Parathyroid adenoma (tissue), 2 donors: ENCODE measurements at regions not wholly inside any gene's neighbourhood (a gene's known extent, or its start where the extent isn't known, plus 50 kb on each side); places are given as distances from the start of the nearest gene placed in this dataset.
"Not testable (repeated sequence)": the region's sequence is repeated elsewhere in the genome, so short reads cannot be mapped to it uniquely, and the experiment has no call there.

Source experiments
- H2AFZ ChIP-seq: fragments of 300-600 bp; sonication (generic); one replicate; pipeline ENCODE4 v1.7.0; 2017; ENCODE audit warnings: antibody characterized with exemption, mild to moderate bottlenecking
- H3K27ac ChIP-seq: fragments of 300-600 bp; sonication (generic); one replicate; pipeline ENCODE4 v1.7.0; 2017
- H3K27me3 ChIP-seq: fragments of 300-600 bp; sonication (generic); one replicate; pipeline ENCODE4 v1.7.0; 2017; ENCODE audit warnings: low read length; ENCODE audit not compliant: control insufficient read depth, insufficient read depth
- H3K36me3 ChIP-seq: fragments of 300-600 bp; sonication (generic); one replicate; pipeline ENCODE4 v1.7.0; 2017; ENCODE audit warnings: low read length; ENCODE audit not compliant: control insufficient read depth, insufficient read depth
- H3K4me1 ChIP-seq: fragments of 300-600 bp; sonication (generic); one replicate; pipeline ENCODE4 v1.7.0; 2017; ENCODE audit warnings: control low read depth
- H3K4me2 ChIP-seq: fragments of 300-600 bp; sonication (generic); one replicate; pipeline ENCODE4 v1.7.0; 2017; ENCODE audit warnings: low read length
- H3K4me3 ChIP-seq: fragments of 300-600 bp; sonication (generic); one replicate; pipeline ENCODE4 v1.7.0; 2017; ENCODE audit warnings: low read depth, low read length
- H3K79me2 ChIP-seq: fragments of 300-600 bp; sonication (generic); one replicate; pipeline ENCODE4 v1.7.0; 2017; ENCODE audit warnings: control low read depth
- H3K9ac ChIP-seq: fragments of 300-600 bp; sonication (generic); one replicate; pipeline ENCODE4 v1.7.0; 2017; ENCODE audit warnings: mild to moderate bottlenecking
- H3K9me3 ChIP-seq: fragments of 300-600 bp; sonication (generic); one replicate; pipeline ENCODE4 v1.7.0; 2017; ENCODE audit warnings: low read length; ENCODE audit not compliant: control insufficient read depth
- CTCF ChIP-seq: fragments of 300-600 bp; sonication (generic); IDR thresholded peaks from one replicate; pipeline ENCODE4 v1.7.0; 2017; ENCODE audit warnings: antibody characterized with exemption, mild to moderate bottlenecking
- donor health status: primary hyperparathyroidism.

DNA sequence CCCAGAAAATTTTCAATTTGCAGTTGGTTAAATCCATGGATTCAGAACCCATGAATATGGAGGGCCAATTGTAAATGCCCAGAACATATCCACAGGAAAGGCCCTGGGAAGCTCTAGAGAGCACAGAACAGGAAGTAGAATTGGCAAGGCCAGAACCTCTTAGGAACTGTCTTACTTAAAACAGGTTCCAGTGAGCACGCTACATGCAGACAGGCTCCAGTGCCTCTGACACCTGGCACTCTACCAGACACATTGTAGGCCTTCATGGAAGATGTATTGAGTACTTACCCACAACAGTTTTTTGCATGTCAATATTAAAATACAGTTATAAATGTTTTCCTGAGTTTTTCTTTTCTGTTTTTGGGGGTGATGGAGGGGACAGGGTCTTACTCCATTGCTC lies 188.2 kb upstream of the FRMD6 start:
- H3K79me2 ChIP-seq: no peaks in the 10 kb centered on the region
- no peak overlapping the region for H2AFZ ChIP-seq
- no peak overlapping the region for H3K9ac ChIP-seq
- H3K27me3 ChIP-seq: no peaks in the 10 kb centered on the region
- no peak overlapping the region for H3K4me3 ChIP-seq
- no peak overlapping the region for H3K4me2 ChIP-seq
- no peaks in the 10 kb centered on the region for H3K9me3 ChIP-seq
- no peaks in the 10 kb centered on the region for H3K36me3 ChIP-seq
- H3K4me1 ChIP-seq: no peaks in the 10 kb centered on the region
- H3K27ac ChIP-seq: no peak overlapping the region
- TF ChIP-seq CTCF: no peak

- Histone ChIP-seq H3K79me2 (no peaks in the 10 kb centered on the region), H3K36me3 (no peaks in the 10 kb centered on the region), H3K4me3 (no peak overlapping the region), H3K9me3 (no peaks in the 10 kb centered on the region), H3K4me2 (no peak overlapping the region), H3K9ac (no peak overlapping the region), H3K4me1 (no peaks in the 10 kb centered on the region), H3K27me3 (no peaks in the 10 kb centered on the region), H2AFZ (no peak overlapping the region), H3K27ac (no peak overlapping the region)
- no peak for TF ChIP-seq CTCF
These were observed 187.3 kb upstream of the FRMD6 start for GRCh38 chr14:51464411-51464810.

DNA sequence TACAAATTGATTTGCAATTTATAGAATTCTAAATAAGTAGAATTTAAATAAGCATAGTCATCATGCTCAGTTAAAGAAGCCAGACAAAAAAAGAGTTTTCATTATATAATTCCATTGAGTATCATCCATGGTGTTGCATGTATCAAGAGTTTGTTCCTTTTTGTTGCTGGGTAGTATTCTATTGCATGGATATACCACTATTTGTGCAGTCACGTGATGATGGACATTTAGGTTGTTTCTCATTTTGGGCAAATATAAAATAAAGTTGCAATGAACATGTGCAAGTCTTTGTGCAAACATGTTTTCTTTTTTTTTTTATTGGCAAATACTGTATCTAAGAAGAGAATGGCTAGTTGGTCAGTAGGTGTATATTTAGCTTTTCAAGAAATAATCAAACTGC lies 186.2 kb upstream of the FRMD6 start:
- TF ChIP-seq CTCF: no peak
- Histone ChIP-seq H2AFZ (no peak overlapping the region), H3K4me2 (no peak overlapping the region), H3K4me1 (no peaks in the 10 kb centered on the region), H3K9me3 (no peaks in the 10 kb centered on the region), H3K36me3 (no peaks in the 10 kb centered on the region), H3K9ac (no peak overlapping the region), H3K27ac (no peak overlapping the region), H3K4me3 (no peak overlapping the region), H3K27me3 (no peaks in the 10 kb centered on the region), H3K79me2 (no peaks in the 10 kb centered on the region)

DNA sequence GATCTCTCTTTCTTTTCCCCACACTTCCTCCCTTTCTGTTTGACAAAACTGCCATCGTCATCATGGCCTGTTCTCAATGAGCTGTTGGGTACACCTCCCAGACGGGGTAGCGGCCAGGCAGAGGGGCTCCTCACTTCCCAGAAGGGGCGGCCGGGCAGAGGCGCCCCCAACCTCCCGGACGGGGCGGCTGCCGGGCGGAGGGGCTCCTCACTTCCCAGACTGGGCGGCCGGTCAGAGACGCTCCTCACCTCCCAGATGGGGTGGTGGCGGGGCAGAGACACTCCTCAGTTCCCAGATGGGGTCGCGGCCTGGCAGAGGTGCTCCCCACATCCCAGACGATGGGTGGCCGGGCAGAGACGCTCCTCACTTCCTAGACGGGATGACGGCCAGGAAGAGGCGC lies 184.3 kb upstream of the FRMD6 start:
- not testable (repeated sequence) for H3K36me3 ChIP-seq, H3K9ac ChIP-seq, H3K79me2 ChIP-seq, H3K4me1 ChIP-seq, H3K27ac ChIP-seq, H3K4me3 ChIP-seq, H3K9me3 ChIP-seq, H3K4me2 ChIP-seq, H2AFZ ChIP-seq, H3K27me3 ChIP-seq

DNA sequence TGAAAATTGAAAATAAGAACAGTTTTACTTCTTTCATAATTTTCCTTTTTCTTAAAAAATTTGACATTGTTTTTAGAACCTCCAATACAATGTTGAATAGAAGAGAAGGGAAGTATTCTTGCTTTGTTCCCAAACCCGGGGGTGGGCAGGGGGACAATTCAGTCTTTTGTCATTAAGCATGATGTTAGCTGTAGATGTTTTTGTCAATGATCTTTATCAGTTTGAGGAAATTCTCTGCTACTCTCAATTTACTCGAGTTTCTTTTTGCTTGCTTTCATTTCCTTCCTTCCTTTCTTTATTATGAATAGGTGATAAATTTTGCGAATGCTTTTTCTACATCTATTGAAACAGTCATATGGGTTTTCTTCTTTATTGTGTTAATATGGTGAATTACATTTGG lies 183.2 kb upstream of the FRMD6 start:
- Histone ChIP-seq H3K4me2 (no peak overlapping the region), H3K27ac (no peak overlapping the region), H3K9ac (no peak overlapping the region), H3K36me3 (no peaks in the 10 kb centered on the region), H3K4me3 (no peak overlapping the region), H2AFZ (no peak overlapping the region), H3K9me3 (no peaks in the 10 kb centered on the region), H3K27me3 (no peaks in the 10 kb centered on the region), H3K79me2 (no peaks in the 10 kb centered on the region), H3K4me1 (no peaks in the 10 kb centered on the region)
- TF ChIP-seq CTCF: no peak
